AG04449 (cell line): ENCODE measurements at regions not wholly inside any gene's neighbourhood (a gene's known extent, or its start where the extent isn't known, plus 50 kb on each side); places are given as distances from the start of the nearest gene placed in this dataset.

Experiments
- CTCF ChIA-PET: fragments of 350-600 bp; formaldehyde crosslinking; extraction: SDS; loops from one replicate; lab custom pipeline; 2021; ENCODE audit warnings: antibody characterized with exemption; lab: Yijun Ruan, JAX
- POLR2A ChIA-PET: fragments of 400-600, 350-600 bp; formaldehyde crosslinking; extraction: SDS; loops from one replicate; lab custom pipeline; 2020; ENCODE audit warnings: antibody characterized with exemption, inconsistent platforms; lab: Yijun Ruan, JAX
- DNase-seq: peaks from one replicate; pipeline ENCODE4 v3.0.0-alpha.2; 2010; ENCODE audit warnings: low read depth, low spot score
- H3K4me3 ChIP-seq: 2 replicates; pipeline ENCODE4 v1.5.1; 2011; ENCODE audit warnings: low read depth, mild to moderate bottlenecking, control low read depth, low read length
- TF ChIP-seq, protein P1 (sequence below): IDR thresholded peaks from one replicate; pipeline ENCODE4 v1.5.1; 2011; ENCODE audit warnings: mild to moderate bottlenecking, moderate library complexity, low read length, control low read depth, inconsistent platforms; ENCODE audit not compliant: insufficient read depth; ENCODE audit errors: missing control alignments

DNA sequence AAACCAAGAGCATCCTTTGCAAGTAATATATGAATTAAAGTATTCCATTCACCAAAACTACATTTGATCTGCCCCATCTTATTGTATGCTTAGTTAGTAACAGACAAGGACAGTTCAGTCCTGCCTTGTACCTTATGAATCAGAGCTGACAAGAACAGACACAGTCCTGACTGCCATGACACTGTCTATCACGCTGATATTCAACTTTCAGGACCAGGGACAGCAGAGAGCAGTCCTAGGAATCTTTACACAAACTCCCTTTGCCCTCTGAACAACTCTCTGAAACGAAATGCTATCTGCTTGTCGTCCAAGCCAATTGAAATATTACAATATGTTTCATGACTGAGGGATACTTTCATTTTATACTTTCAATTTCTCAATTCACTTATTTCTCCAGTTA lies 268.6 kb upstream of the VCX start:
- TF ChIP-seq, protein P1, sequence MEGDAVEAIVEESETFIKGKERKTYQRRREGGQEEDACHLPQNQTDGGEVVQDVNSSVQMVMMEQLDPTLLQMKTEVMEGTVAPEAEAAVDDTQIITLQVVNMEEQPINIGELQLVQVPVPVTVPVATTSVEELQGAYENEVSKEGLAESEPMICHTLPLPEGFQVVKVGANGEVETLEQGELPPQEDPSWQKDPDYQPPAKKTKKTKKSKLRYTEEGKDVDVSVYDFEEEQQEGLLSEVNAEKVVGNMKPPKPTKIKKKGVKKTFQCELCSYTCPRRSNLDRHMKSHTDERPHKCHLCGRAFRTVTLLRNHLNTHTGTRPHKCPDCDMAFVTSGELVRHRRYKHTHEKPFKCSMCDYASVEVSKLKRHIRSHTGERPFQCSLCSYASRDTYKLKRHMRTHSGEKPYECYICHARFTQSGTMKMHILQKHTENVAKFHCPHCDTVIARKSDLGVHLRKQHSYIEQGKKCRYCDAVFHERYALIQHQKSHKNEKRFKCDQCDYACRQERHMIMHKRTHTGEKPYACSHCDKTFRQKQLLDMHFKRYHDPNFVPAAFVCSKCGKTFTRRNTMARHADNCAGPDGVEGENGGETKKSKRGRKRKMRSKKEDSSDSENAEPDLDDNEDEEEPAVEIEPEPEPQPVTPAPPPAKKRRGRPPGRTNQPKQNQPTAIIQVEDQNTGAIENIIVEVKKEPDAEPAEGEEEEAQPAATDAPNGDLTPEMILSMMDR: no peak
- no peak overlapping the region for H3K4me3 ChIP-seq
- no peak for DNase-seq
- ChIA-PET CTCF (no interaction called here), POLR2A (no interaction called here)

DNA sequence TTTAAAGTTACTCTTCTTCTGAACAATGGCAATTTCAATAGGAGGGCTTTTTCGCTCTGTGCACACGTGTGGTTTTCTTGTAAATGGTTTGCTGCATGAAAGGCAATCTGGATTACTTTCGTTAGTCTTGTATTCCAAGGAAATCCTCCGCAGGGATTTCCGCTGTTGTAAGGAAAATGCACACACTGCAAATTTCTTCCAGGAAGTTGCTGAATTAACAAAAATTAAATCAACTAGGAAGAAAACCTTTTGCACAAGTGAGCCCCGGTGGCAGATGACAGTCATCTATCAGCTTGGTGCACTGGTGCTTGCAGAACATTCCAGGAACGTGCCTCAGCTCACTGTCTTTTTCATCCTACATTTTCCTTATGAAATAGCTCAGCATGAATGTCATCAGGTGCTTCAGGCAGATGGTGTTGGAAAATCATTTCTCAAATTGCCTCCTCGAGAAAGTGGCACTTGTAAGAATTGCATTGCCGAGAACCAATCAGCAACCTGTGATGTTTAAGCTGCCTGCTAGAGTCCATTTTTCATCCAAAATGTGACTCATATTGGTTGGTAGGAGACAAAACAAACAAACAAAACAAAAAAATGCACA lies 272.4 kb upstream of the VCX start:
- POLR2A ChIA-PET: no interaction called here
- CTCF ChIA-PET: no interaction called here

DNA sequence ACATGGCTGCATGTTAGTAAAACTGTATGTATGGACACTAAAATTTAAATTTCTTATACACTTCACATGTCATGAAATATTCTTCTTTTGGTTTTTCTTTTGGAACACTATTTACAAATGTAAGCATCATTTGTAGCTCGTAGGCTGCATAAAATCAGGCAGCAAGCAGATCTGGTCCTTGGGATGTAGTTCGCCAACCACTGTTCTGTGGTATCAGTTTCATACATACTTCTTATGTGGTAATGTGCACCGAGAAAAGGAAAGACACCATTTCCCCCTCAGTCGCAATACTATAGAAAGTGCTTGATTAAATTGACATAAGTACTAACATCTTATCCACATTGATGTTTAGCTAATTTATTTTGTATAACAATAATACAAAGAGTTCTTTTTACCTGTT lies 274.4 kb upstream of the VCX start:
- no peak for DNase-seq
- ChIA-PET POLR2A (no interaction called here), CTCF (no interaction called here)
- TF ChIP-seq, protein P1: no peak
- H3K4me3 ChIP-seq: no peak overlapping the region

More for the DNA sequence above, 272.4 kb upstream of the VCX start:
- DNase-seq: no peak
- TF ChIP-seq, protein P1: no peak
- no peak overlapping the region for H3K4me3 ChIP-seq

DNA sequence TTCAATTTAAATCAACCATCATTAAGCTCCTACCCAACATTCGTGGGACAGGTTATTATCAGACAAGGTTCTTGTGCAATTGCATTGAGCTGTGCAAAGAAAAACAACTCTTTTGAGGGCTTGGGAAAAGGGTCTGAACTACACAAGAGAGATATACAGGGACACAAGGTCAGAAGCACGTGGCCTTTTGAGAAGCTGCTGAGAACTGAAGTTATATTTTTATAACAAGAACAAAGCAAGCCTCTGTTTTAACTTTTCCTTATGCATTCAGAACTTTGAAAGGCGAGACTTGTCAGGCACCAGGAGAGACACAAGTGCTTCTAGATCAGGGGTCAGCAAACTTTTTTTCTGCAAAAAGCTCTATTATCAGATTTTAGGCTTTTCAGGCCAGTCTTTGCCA lies 274.8 kb upstream of the VCX start:
- DNase-seq: no peak
- TF ChIP-seq, protein P1: no peak
- ChIA-PET POLR2A (no interaction called here), CTCF (no interaction called here)
- no peak overlapping the region for H3K4me3 ChIP-seq

DNA sequence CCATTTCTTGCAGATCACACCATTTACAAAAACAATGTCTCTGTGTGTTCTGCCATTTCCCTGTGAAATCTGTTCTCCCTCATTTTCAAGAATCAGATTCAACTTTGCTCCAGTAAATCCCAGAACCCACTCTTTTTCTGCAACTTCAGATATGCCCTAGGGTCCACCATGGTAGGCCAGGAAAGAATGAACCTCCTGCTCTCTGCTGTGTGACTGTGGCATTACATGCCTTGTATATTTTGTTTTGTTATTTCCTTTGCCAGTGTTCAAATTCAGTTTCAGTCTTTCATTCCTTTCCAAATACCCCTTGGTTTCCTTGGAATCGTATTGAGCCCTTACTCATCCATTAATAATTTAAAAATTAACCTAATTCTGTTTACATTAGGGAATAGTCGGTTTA lies 290.2 kb upstream of the VCX start:
- no peak for DNase-seq
- TF ChIP-seq, protein P1: no peak
- no peak overlapping the region for H3K4me3 ChIP-seq
- POLR2A ChIA-PET: no interaction called here
- CTCF ChIA-PET: no interaction called here

- H3K4me3 ChIP-seq: no peak overlapping the region
- ChIA-PET CTCF (no interaction called here), POLR2A (no interaction called here)
- DNase-seq: no peak
- TF ChIP-seq, protein P1: no peak
Measured at GRCh38 chrX:7546551-7547080, 296.4 kb upstream of the VCX start.
